ENCODE measurements at regions not wholly inside any gene's neighbourhood (a gene's known extent, or its start where the extent isn't known, plus 50 kb on each side); places are given as distances from the start of the nearest gene placed in this dataset.
"Not testable (repeated sequence)": the region's sequence is repeated elsewhere in the genome, so short reads cannot be mapped to it uniquely, and the experiment has no call there.

DNA sequence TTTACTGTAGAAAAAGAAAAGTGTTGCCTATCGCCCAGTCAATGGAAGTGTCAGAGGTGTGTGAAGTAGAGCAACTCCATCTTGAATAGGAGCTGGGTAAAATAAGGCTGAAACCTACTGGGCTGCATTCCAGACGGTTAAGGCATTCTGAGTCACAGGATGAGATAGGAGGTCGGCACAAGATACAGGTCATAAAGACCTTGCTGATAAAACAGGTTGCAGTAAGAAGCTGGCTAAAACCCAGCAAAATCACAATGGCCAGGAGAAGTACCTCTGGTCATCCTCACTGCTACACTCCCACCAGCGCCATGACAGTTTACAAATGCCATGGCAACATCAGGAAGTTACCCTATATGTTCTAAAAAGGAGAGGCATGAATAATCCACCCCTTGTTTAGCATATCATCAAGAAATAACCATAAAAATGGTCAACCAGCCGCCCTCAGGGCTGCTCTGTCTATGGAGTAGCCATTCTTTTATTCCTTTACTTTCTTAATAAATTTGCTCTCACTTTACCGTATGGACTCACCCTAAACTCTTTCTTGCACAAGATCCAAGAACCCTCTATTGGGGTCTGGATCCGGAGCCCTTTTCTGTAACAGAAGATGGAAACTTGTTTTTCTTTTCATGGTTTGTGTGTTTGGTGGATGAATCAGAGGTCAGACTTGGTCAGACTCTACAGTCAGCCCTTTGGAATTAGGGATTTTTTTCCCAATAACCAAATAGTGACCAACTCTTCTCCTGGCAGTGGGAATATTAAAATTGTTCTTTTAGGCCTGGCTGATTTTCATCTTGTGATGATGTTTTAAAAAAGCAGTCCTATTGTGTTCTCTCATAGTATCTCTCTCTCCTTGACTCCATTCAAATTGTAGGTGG, 252.9 kb upstream of the ACTBL2 start:
- TF ChIP-seq, protein P1, sequence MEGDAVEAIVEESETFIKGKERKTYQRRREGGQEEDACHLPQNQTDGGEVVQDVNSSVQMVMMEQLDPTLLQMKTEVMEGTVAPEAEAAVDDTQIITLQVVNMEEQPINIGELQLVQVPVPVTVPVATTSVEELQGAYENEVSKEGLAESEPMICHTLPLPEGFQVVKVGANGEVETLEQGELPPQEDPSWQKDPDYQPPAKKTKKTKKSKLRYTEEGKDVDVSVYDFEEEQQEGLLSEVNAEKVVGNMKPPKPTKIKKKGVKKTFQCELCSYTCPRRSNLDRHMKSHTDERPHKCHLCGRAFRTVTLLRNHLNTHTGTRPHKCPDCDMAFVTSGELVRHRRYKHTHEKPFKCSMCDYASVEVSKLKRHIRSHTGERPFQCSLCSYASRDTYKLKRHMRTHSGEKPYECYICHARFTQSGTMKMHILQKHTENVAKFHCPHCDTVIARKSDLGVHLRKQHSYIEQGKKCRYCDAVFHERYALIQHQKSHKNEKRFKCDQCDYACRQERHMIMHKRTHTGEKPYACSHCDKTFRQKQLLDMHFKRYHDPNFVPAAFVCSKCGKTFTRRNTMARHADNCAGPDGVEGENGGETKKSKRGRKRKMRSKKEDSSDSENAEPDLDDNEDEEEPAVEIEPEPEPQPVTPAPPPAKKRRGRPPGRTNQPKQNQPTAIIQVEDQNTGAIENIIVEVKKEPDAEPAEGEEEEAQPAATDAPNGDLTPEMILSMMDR (IDR thresholded peaks at IDR 0.05; ENCODE audit: low read depth, low read length, poor library complexity, severe bottlenecking) = not testable (repeated sequence)
- TF ChIP-seq EZH2phosphoT487 (IDR thresholded peaks at IDR 0.05; ENCODE audit: borderline replicate concordance, low read length) = not testable (repeated sequence)

All from DOHH2 (cell line).